H1 (cell line): ENCODE measurements at regions not wholly inside any gene's neighbourhood (a gene's known extent, or its start where the extent isn't known, plus 50 kb on each side); places are given as distances from the start of the nearest gene placed in this dataset.

Source experiments
- CBX5 ChIP-seq: fragments of 300-800, 300-1000 bp; sonication (generic); IDR thresholded peaks from 2 replicates; pipeline ENCODE4 v1.7.1; 2016; ENCODE audit warnings: antibody characterized with exemption, low read length, low read depth
- CTBP2 ChIP-seq: IDR thresholded peaks from 2 replicates; pipeline ENCODE4 v1.7.0; 2011; ENCODE audit warnings: borderline replicate concordance, mild to moderate bottlenecking, moderate library complexity, mixed read lengths, low read length; ENCODE audit not compliant: insufficient read depth, insufficient read length
- HDAC2 ChIP-seq, 2 experiments: fragments of 300-600 bp in 1 of 2; sonication (generic) in 1 of 2; IDR thresholded peaks; 2 replicates each; pipeline ENCODE4 v1.6.1; 2011 to 2012; ENCODE audit warnings: low read depth in 2 of 2, low read length in 2 of 2, mild to moderate bottlenecking in 2 of 2, moderate library complexity in 2 of 2, borderline replicate concordance in 1 of 2, inconsistent platforms in 1 of 2
- KDM4A ChIP-seq: IDR thresholded peaks from one replicate; pipeline ENCODE4 v1.7.1; 2012; ENCODE audit warnings: low read depth, mild to moderate bottlenecking, moderate library complexity, low read length, inconsistent platforms; ENCODE audit not compliant: severe bottlenecking

DNA sequence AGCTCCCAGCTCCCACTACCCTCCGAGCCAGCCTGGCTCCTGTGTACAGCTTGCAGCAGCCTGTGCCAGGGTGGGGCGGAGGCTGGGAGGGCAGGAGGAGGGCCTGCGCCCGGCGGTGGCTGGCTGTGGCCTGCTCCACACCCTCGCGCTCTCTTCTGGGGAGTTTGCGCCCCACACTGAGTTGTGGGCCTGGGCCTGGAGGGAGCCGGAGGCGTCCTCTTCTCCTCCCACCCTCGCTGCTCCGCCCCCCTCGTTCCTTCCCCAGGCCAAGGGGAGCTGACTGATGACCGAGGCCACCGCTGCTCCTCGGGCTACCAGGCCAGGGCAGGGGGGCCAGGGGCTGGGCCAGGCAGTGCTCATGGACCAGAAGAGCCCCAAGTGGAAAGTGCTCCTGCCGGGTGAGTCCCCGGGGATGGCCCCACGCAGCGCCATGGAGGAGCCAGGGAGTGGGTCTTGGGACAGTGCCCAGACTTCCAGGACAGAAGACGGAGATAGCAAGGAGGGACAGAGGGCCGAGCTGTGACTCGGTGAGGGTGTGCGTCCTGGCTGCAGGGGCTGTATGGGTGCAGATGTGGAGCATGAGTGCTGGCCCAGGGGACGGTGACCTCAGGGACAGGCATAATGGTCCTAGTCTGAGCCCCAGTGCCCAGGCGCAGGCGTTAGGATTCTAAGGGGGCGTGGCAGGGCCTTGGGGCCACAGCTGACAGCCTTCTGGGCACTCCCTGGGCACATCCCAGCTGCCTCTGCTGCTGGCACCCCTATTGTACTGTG lies 242.1 kb upstream of the GSE1 start (continued):
- TF ChIP-seq KDM4A (no peak), CTBP2 (no peak), CBX5 (no peak), HDAC2 (IDR thresholded peaks at IDR 0.05; ENCODE audit: borderline replicate concordance in 1 of 2, low read depth in 2 of 2, low read length in 2 of 2) (no peak)
